ENCODE measurements at regions not wholly inside any gene's neighbourhood (a gene's known extent, or its start where the extent isn't known, plus 50 kb on each side); places are given as distances from the start of the nearest gene placed in this dataset.

- intact Hi-C loops (cut with micrococcal nuclease) = no loop called here
- H3K36me3 ChIP-seq (ENCODE audit: control insufficient read depth in 2 of 3, insufficient read depth in 3 of 3, low read length in 3 of 3) = no peaks in the 10 kb centered on the region
- no peak overlapping the region for H3K27ac Mint-ChIP-seq
- peaks cover 0 to 14% (median 4%) of the 10 kb centered on the region in 11 donors for H3K9me3 Mint-ChIP-seq
- ChIA-PET POLR2A (no interaction called here), CTCF (no interaction called here)
- no peaks in the 10 kb centered on the region for H3K9me3 ChIP-seq (ENCODE audit: control insufficient read depth in 2 of 3, low read length in 3 of 3)
- H3K4me1 Mint-ChIP-seq = no peaks in the 10 kb centered on the region
- no peak overlapping the region for H3K4me3 ChIP-seq (ENCODE audit: low read length)
- H3K4me1 ChIP-seq (ENCODE audit: control insufficient read depth in 2 of 2, insufficient read depth in 2 of 2, low read length in 2 of 2) = no peaks in the 10 kb centered on the region
- no peaks in the 10 kb centered on the region for H3K36me3 Mint-ChIP-seq
- H3K27me3 Mint-ChIP-seq = no peaks in the 10 kb centered on the region
- no peaks in the 10 kb centered on the region for H3K27me3 ChIP-seq (ENCODE audit: control insufficient read depth in 2 of 2, insufficient read depth in 2 of 2, low read length in 2 of 2)
- no peak for ATAC-seq
- H3K4me3 Mint-ChIP-seq = no peak overlapping the region
- DNase-seq = no peak
- H3K27ac ChIP-seq (ENCODE audit: low read depth, low read length) = no peak overlapping the region
Observed at GRCh38 chr20:12455148-12455547, 537.5 kb downstream of the BTBD3 start.

- CTCF ChIA-PET = no interaction called here
- no peaks in the 10 kb centered on the region for H3K27me3 Mint-ChIP-seq
- peaks cover 0 to 4% (median 0%) of the 10 kb centered on the region in 5 donors for H3K36me3 Mint-ChIP-seq
- Histone ChIP-seq H3K4me1 (ENCODE audit: control insufficient read depth in 2 of 2, insufficient read depth in 2 of 2, low read length in 2 of 2) (no peaks in the 10 kb centered on the region), H3K36me3 (ENCODE audit: control insufficient read depth in 2 of 3, insufficient read depth in 3 of 3, low read length in 3 of 3) (no peaks in the 10 kb centered on the region), H3K4me3 (ENCODE audit: low read length) (no peak overlapping the region), H3K9me3 (ENCODE audit: control insufficient read depth in 2 of 3, low read length in 3 of 3) (no peaks in the 10 kb centered on the region), H3K27ac (ENCODE audit: low read depth, low read length) (no peak overlapping the region), H3K27me3 (ENCODE audit: control insufficient read depth in 2 of 2, insufficient read depth in 2 of 2, low read length in 2 of 2) (no peaks in the 10 kb centered on the region)
- no peak for ATAC-seq
- no peak overlapping the region for H3K4me3 Mint-ChIP-seq
- no peak for DNase-seq
- no peak overlapping the region for H3K27ac Mint-ChIP-seq
- no peaks in the 10 kb centered on the region for H3K4me1 Mint-ChIP-seq
- POLR2A ChIA-PET = no interaction called here
- intact Hi-C loops (cut with micrococcal nuclease) = no loop called here
- H3K9me3 Mint-ChIP-seq = peaks cover 0 to 26% (median 6%) of the 10 kb centered on the region in 11 donors
Observed at GRCh38 chr20:12458241-12458640, 540.5 kb downstream of the BTBD3 start.

GRCh38 chr20:12464036-12464435 is 544.7 kb upstream of the SPTLC3 start:
- ChIA-PET CTCF (no interaction called here), POLR2A (no interaction called here)
- intact Hi-C loops (cut with micrococcal nuclease) = no loop called here
- peaks cover 0 to 4% (median 0%) of the 10 kb centered on the region in 5 donors for H3K36me3 Mint-ChIP-seq
- Histone ChIP-seq H3K9me3 (ENCODE audit: control insufficient read depth in 2 of 3, low read length in 3 of 3) (no peaks in the 10 kb centered on the region), H3K27ac (ENCODE audit: low read depth, low read length) (no peak overlapping the region), H3K36me3 (ENCODE audit: control insufficient read depth in 2 of 3, insufficient read depth in 3 of 3, low read length in 3 of 3) (no peaks in the 10 kb centered on the region), H3K4me3 (ENCODE audit: low read length) (no peak overlapping the region), H3K4me1 (ENCODE audit: control insufficient read depth in 2 of 2, insufficient read depth in 2 of 2, low read length in 2 of 2) (no peaks in the 10 kb centered on the region), H3K27me3 (ENCODE audit: control insufficient read depth in 2 of 2, insufficient read depth in 2 of 2, low read length in 2 of 2) (no peaks in the 10 kb centered on the region)
- no peaks in the 10 kb centered on the region for H3K4me1 Mint-ChIP-seq
- DNase-seq (no peak), ATAC-seq (no peak)
- H3K9me3 Mint-ChIP-seq = peaks cover under 1 to 32% (median 12%) of the 10 kb centered on the region in 11 donors
- no peak overlapping the region for H3K4me3 Mint-ChIP-seq
- H3K27me3 Mint-ChIP-seq = no peaks in the 10 kb centered on the region
- no peak overlapping the region for H3K27ac Mint-ChIP-seq

- Histone ChIP-seq H3K4me3 (ENCODE audit: low read length) (no peak overlapping the region), H3K27me3 (ENCODE audit: control insufficient read depth in 2 of 2, insufficient read depth in 2 of 2, low read length in 2 of 2) (no peaks in the 10 kb centered on the region), H3K36me3 (ENCODE audit: control insufficient read depth in 2 of 3, insufficient read depth in 3 of 3, low read length in 3 of 3) (no peaks in the 10 kb centered on the region), H3K4me1 (ENCODE audit: control insufficient read depth in 2 of 2, insufficient read depth in 2 of 2, low read length in 2 of 2) (no peaks in the 10 kb centered on the region), H3K27ac (ENCODE audit: low read depth, low read length) (no peak overlapping the region), H3K9me3 (ENCODE audit: control insufficient read depth in 2 of 3, low read length in 3 of 3) (no peaks in the 10 kb centered on the region)
- no peaks in the 10 kb centered on the region for H3K4me1 Mint-ChIP-seq
- H3K27me3 Mint-ChIP-seq = no peaks in the 10 kb centered on the region
- CTCF ChIA-PET = no interaction called here
- intact Hi-C loops (cut with micrococcal nuclease) = no loop called here
- peaks cover 7 to 29% (median 10%) of the 10 kb centered on the region in 11 donors for H3K9me3 Mint-ChIP-seq
- H3K4me3 Mint-ChIP-seq = no peak overlapping the region
- DNase-seq = no peak
- peaks cover 0 to 4% (median 0%) of the 10 kb centered on the region in 5 donors for H3K36me3 Mint-ChIP-seq
- POLR2A ChIA-PET = no interaction called here
- H3K27ac Mint-ChIP-seq = no peak overlapping the region
- no peak for ATAC-seq
Observed at GRCh38 chr20:12466915-12467314, 541.9 kb upstream of the SPTLC3 start.

- DNase-seq (no peak), ATAC-seq (no peak)
- Histone ChIP-seq H3K36me3 (ENCODE audit: control insufficient read depth in 2 of 3, insufficient read depth in 3 of 3, low read length in 3 of 3) (no peaks in the 10 kb centered on the region), H3K9me3 (ENCODE audit: control insufficient read depth in 2 of 3, low read length in 3 of 3) (no peaks in the 10 kb centered on the region), H3K27ac (ENCODE audit: low read depth, low read length) (no peak overlapping the region), H3K4me1 (ENCODE audit: control insufficient read depth in 2 of 2, insufficient read depth in 2 of 2, low read length in 2 of 2) (no peaks in the 10 kb centered on the region), H3K27me3 (ENCODE audit: control insufficient read depth in 2 of 2, insufficient read depth in 2 of 2, low read length in 2 of 2) (no peaks in the 10 kb centered on the region), H3K4me3 (ENCODE audit: low read length) (no peak overlapping the region)
- Mint-ChIP-seq H3K27ac (no peak overlapping the region), H3K9me3 (peaks cover 4 to 21% (median 9%) of the 10 kb centered on the region in 11 donors), H3K27me3 (no peaks in the 10 kb centered on the region), H3K36me3 (no peaks in the 10 kb centered on the region), H3K4me1 (no peaks in the 10 kb centered on the region), H3K4me3 (no peak overlapping the region)
- intact Hi-C loops (cut with micrococcal nuclease) = no loop called here
- CTCF ChIA-PET = no interaction called here
- POLR2A ChIA-PET = no interaction called here
Observed at GRCh38 chr20:12467758-12468157, 541.0 kb upstream of the SPTLC3 start.

- Mint-ChIP-seq H3K4me3 (no peak overlapping the region), H3K9me3 (peaks cover 4 to 31% (median 15%) of the 10 kb centered on the region in 11 donors), H3K4me1 (no peaks in the 10 kb centered on the region), H3K27me3 (no peaks in the 10 kb centered on the region), H3K27ac (no peak overlapping the region), H3K36me3 (no peaks in the 10 kb centered on the region)
- no peaks in the 10 kb centered on the region for H3K36me3 ChIP-seq (ENCODE audit: control insufficient read depth in 2 of 3, insufficient read depth in 3 of 3, low read length in 3 of 3)
- H3K27ac ChIP-seq (ENCODE audit: low read depth, low read length) = no peak overlapping the region
- ATAC-seq (no peak), DNase-seq (no peak)
- no peaks in the 10 kb centered on the region for H3K9me3 ChIP-seq (ENCODE audit: control insufficient read depth in 2 of 3, low read length in 3 of 3)
- H3K4me3 ChIP-seq (ENCODE audit: low read length) = no peak overlapping the region
- H3K4me1 ChIP-seq (ENCODE audit: control insufficient read depth in 2 of 2, insufficient read depth in 2 of 2, low read length in 2 of 2) = no peaks in the 10 kb centered on the region
- ChIA-PET POLR2A (no interaction called here), CTCF (interaction anchor here (0.7 kb wide), 1 partner anchor 21 kb away, joined by 4 read pairs; no protein-coding TSS in a partner anchor)
- intact Hi-C loops (cut with micrococcal nuclease) = no loop called here
- no peaks in the 10 kb centered on the region for H3K27me3 ChIP-seq (ENCODE audit: control insufficient read depth in 2 of 2, insufficient read depth in 2 of 2, low read length in 2 of 2)
Observed at GRCh38 chr20:12482661-12483060, 526.1 kb upstream of the SPTLC3 start.

GRCh38 chr20:12502443-12502842 is 506.3 kb upstream of the SPTLC3 start:
- Histone ChIP-seq H3K27ac (ENCODE audit: low read depth, low read length) (no peak overlapping the region), H3K27me3 (ENCODE audit: control insufficient read depth in 2 of 2, insufficient read depth in 2 of 2, low read length in 2 of 2) (no peaks in the 10 kb centered on the region), H3K4me3 (ENCODE audit: low read length) (no peak overlapping the region), H3K4me1 (ENCODE audit: control insufficient read depth in 2 of 2, insufficient read depth in 2 of 2, low read length in 2 of 2) (no peaks in the 10 kb centered on the region), H3K36me3 (ENCODE audit: control insufficient read depth in 2 of 3, insufficient read depth in 3 of 3, low read length in 3 of 3) (no peaks in the 10 kb centered on the region), H3K9me3 (ENCODE audit: control insufficient read depth in 2 of 3, low read length in 3 of 3) (no peaks in the 10 kb centered on the region)
- CTCF ChIA-PET = no interaction called here
- intact Hi-C loops (cut with micrococcal nuclease) = no loop called here
- DNase-seq = no peak
- POLR2A ChIA-PET = no interaction called here
- no peak for ATAC-seq
- Mint-ChIP-seq H3K36me3 (no peaks in the 10 kb centered on the region), H3K9me3 (peaks cover under 1 to 27% (median 9%) of the 10 kb centered on the region in 11 donors), H3K4me1 (no peaks in the 10 kb centered on the region), H3K27me3 (no peaks in the 10 kb centered on the region), H3K27ac (no peak overlapping the region), H3K4me3 (no peak overlapping the region)

Measured in naive thymus-derived CD4-positive, alpha-beta T cell (primary cell).